Caco-2 (cell line): ENCODE measurements at regions not wholly inside any gene's neighbourhood (a gene's known extent, or its start where the extent isn't known, plus 50 kb on each side); places are given as distances from the start of the nearest gene placed in this dataset.

Experiments used
- BruUV-seq: library from RNA; stranded (reverse); fragments of 400-500 nt; replicated peaks from 2 replicates; lab custom pipeline; 2021; lab: Mats Ljungman, UMichigan
- CTCF ChIA-PET: fragments of 300-600 bp; sonication (Branson Sonifier 250); formaldehyde crosslinking; loops from one replicate; lab custom pipeline; 2022; ENCODE audit warnings: antibody characterized with exemption; lab: Charles Lee
- POLR2A ChIA-PET: fragments of 300-600 bp; sonication (Branson Sonifier 250); formaldehyde crosslinking; loops from one replicate; lab custom pipeline; 2022; ENCODE audit warnings: antibody characterized with exemption; lab: Charles Lee
- DNase-seq, 2 experiments: peaks; one replicate each; pipeline versions ENCODE4 v3.0.0 to v3.0.0-alpha.2; 2020 to 2022
- H3K27me3 ChIP-seq: replicated peaks from 2 replicates; pipeline ENCODE4 v1.6.0; 2011; ENCODE audit warnings: low read length; ENCODE audit not compliant: control insufficient read depth, insufficient read depth
- H3K36me3 ChIP-seq: 2 replicates; pipeline ENCODE4 v1.5.1; 2011; ENCODE audit warnings: low read length; ENCODE audit not compliant: control insufficient read depth, insufficient read depth
- H3K4me1 ChIP-seq: fragments of 250-450 bp; sonication (Bioruptor Pico); 2 replicates; pipeline ENCODE4 v1.5.1; 2020; ENCODE audit warnings: mild to moderate bottlenecking
- H3K4me3 ChIP-seq: 2 replicates; pipeline ENCODE4 v1.5.1; 2011; ENCODE audit warnings: low read depth, mild to moderate bottlenecking, control low read depth, low read length
- H3K9me3 ChIP-seq: fragments of 250-450 bp; sonication (Bioruptor Pico); 2 replicates; pipeline ENCODE4 v1.5.1; 2020; ENCODE audit warnings: mild to moderate bottlenecking, moderate library complexity
- H3K27ac Mint-ChIP-seq: one replicate; pipeline ENCODE4 v1.8.0; 2022; ENCODE audit warnings: mixed read lengths; ENCODE audit not compliant: unreplicated experiment
- H3K27me3 Mint-ChIP-seq: one replicate; pipeline ENCODE4 v1.8.0; 2022; ENCODE audit warnings: mixed read lengths; ENCODE audit not compliant: insufficient read depth, unreplicated experiment
- H3K36me3 Mint-ChIP-seq: one replicate; pipeline ENCODE4 v1.8.0; 2022; ENCODE audit warnings: mild to moderate bottlenecking, mixed read lengths; ENCODE audit not compliant: insufficient read depth, unreplicated experiment
- H3K4me1 Mint-ChIP-seq: one replicate; pipeline ENCODE4 v1.8.0; 2022; ENCODE audit warnings: low read depth, mixed read lengths; ENCODE audit not compliant: unreplicated experiment
- H3K4me3 Mint-ChIP-seq: one replicate; pipeline ENCODE4 v1.8.0; 2022; ENCODE audit warnings: mild to moderate bottlenecking, moderate library complexity, mixed read lengths; ENCODE audit not compliant: unreplicated experiment
- H3K9me3 Mint-ChIP-seq: one replicate; pipeline ENCODE4 v1.8.0; 2022; ENCODE audit warnings: mixed read lengths; ENCODE audit not compliant: unreplicated experiment
- CTCF ChIP-seq, 2 experiments: fragments of 200-600 bp in 1 of 2; IDR thresholded peaks; 1 replicate in 1 of 2; 2 replicates in 1 of 2; pipeline versions ENCODE4 v1.5.1 to v1.8.0; 2011 to 2022; ENCODE audit warnings: antibody characterized with exemption in 1 of 2, control low read depth in 1 of 2, inconsistent platforms in 1 of 2, low read depth in 1 of 2, low read length in 1 of 2, mild to moderate bottlenecking in 1 of 2, moderate library complexity in 1 of 2; ENCODE audit not compliant: insufficient read depth in 1 of 2, severe bottlenecking in 1 of 2, unreplicated experiment in 1 of 2
- intact Hi-C: fragments of 100-400 bp; cut with micrococcal nuclease; formaldehyde crosslinking; loops from one replicate; pipeline ENCODE4 v1.10.0; 2022; ENCODE audit not compliant: unreplicated experiment

- no peak overlapping the region for H3K27ac Mint-ChIP-seq
- ChIA-PET CTCF (no interaction called here), POLR2A (no interaction called here)
- no TSS peak for BruUV-seq
- no peak overlapping the region for H3K4me3 Mint-ChIP-seq
- no peak for TF ChIP-seq CTCF (IDR thresholded peaks at IDR 0.05; ENCODE audit: insufficient read depth in 1 of 2, low read depth in 1 of 2, low read length in 1 of 2, severe bottlenecking in 1 of 2, unreplicated experiment in 1 of 2)
- no peaks in the 10 kb centered on the region for H3K36me3 Mint-ChIP-seq
- H3K4me1 Mint-ChIP-seq, result no peaks in the 10 kb centered on the region
- Histone ChIP-seq H3K36me3 (no peaks in the 10 kb centered on the region), H3K4me3 (no peak overlapping the region), H3K4me1 (no peaks in the 10 kb centered on the region), H3K9me3 (no peaks in the 10 kb centered on the region), H3K27me3 (no peaks in the 10 kb centered on the region)
- intact Hi-C loops, result no loop called here
- peaks cover 2% of the 10 kb centered on the region for H3K27me3 Mint-ChIP-seq
- no peak for DNase-seq
- H3K9me3 Mint-ChIP-seq, result no peaks in the 10 kb centered on the region
Observed at GRCh38 chr17:59479141-59479540, 86.3 kb upstream of the DHX40 start.

GRCh38 chr17:59483860-59484259 is 81.5 kb upstream of the DHX40 start:
- ChIA-PET CTCF (no interaction called here), POLR2A (no interaction called here)
- Histone ChIP-seq H3K4me3 (no peak overlapping the region), H3K4me1 (no peaks in the 10 kb centered on the region), H3K36me3 (no peaks in the 10 kb centered on the region), H3K9me3 (no peaks in the 10 kb centered on the region), H3K27me3 (no peaks in the 10 kb centered on the region)
- H3K9me3 Mint-ChIP-seq, result no peaks in the 10 kb centered on the region
- H3K4me3 Mint-ChIP-seq, result no peak overlapping the region
- H3K27ac Mint-ChIP-seq, result no peak overlapping the region
- peaks cover 6% of the 10 kb centered on the region for H3K27me3 Mint-ChIP-seq
- no peak for DNase-seq
- intact Hi-C loops, result no loop called here
- no peaks in the 10 kb centered on the region for H3K4me1 Mint-ChIP-seq
- no peaks in the 10 kb centered on the region for H3K36me3 Mint-ChIP-seq
- no TSS peak for BruUV-seq
- TF ChIP-seq CTCF (IDR thresholded peaks at IDR 0.05; ENCODE audit: insufficient read depth in 1 of 2, low read depth in 1 of 2, low read length in 1 of 2, severe bottlenecking in 1 of 2, unreplicated experiment in 1 of 2), result no peak

GRCh38 chr17:59485015-59485414 is 80.4 kb upstream of the DHX40 start:
- H3K36me3 ChIP-seq, result no peaks in the 10 kb centered on the region
- Mint-ChIP-seq H3K4me3 (no peak overlapping the region), H3K4me1 (no peaks in the 10 kb centered on the region), H3K36me3 (no peaks in the 10 kb centered on the region), H3K27ac (no peak overlapping the region), H3K9me3 (no peaks in the 10 kb centered on the region), H3K27me3 (peaks cover 6% of the 10 kb centered on the region)
- H3K4me1 ChIP-seq, result no peaks in the 10 kb centered on the region
- no peaks in the 10 kb centered on the region for H3K9me3 ChIP-seq
- DNase-seq, result no peak
- ChIA-PET CTCF (no interaction called here), POLR2A (no interaction called here)
- H3K27me3 ChIP-seq, result no peaks in the 10 kb centered on the region
- H3K4me3 ChIP-seq, result no peak overlapping the region
- no peak for TF ChIP-seq CTCF (IDR thresholded peaks at IDR 0.05; ENCODE audit: insufficient read depth in 1 of 2, low read depth in 1 of 2, low read length in 1 of 2, severe bottlenecking in 1 of 2, unreplicated experiment in 1 of 2)
- no TSS peak for BruUV-seq
- intact Hi-C loops, result no loop called here
